ENCODE measurements at regions not wholly inside any gene's neighbourhood (a gene's known extent, or its start where the extent isn't known, plus 50 kb on each side); places are given as distances from the start of the nearest gene placed in this dataset.

GRCh38 chr1:166675213-166675612 is 164.1 kb upstream of the POGK start:
- TF ChIP-seq, protein P1, sequence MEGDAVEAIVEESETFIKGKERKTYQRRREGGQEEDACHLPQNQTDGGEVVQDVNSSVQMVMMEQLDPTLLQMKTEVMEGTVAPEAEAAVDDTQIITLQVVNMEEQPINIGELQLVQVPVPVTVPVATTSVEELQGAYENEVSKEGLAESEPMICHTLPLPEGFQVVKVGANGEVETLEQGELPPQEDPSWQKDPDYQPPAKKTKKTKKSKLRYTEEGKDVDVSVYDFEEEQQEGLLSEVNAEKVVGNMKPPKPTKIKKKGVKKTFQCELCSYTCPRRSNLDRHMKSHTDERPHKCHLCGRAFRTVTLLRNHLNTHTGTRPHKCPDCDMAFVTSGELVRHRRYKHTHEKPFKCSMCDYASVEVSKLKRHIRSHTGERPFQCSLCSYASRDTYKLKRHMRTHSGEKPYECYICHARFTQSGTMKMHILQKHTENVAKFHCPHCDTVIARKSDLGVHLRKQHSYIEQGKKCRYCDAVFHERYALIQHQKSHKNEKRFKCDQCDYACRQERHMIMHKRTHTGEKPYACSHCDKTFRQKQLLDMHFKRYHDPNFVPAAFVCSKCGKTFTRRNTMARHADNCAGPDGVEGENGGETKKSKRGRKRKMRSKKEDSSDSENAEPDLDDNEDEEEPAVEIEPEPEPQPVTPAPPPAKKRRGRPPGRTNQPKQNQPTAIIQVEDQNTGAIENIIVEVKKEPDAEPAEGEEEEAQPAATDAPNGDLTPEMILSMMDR (IDR thresholded peaks at IDR 0.05 in 2 of 3, conservative IDR thresholded peaks at IDR 0.05 in 1 of 3; ENCODE audit: borderline replicate concordance in 1 of 3, insufficient read depth in 1 of 3, low read depth in 2 of 3, low read length in 2 of 3) = no peak
- no peak for TF ChIP-seq EZH2 (IDR thresholded peaks at IDR 0.05)
- no peak for TF ChIP-seq MAX (IDR thresholded peaks at IDR 0.05)
- no peak for TF ChIP-seq SIN3A (IDR thresholded peaks at IDR 0.05; ENCODE audit: low read depth)
- no peak for TF ChIP-seq CEBPB (IDR thresholded peaks at IDR 0.05; ENCODE audit: low read depth)
- TF ChIP-seq POLR2A (IDR thresholded peaks at IDR 0.05; ENCODE audit: borderline replicate concordance, extremely low read depth, insufficient read depth, insufficient read length) = no peak
- TF ChIP-seq, protein P2, sequence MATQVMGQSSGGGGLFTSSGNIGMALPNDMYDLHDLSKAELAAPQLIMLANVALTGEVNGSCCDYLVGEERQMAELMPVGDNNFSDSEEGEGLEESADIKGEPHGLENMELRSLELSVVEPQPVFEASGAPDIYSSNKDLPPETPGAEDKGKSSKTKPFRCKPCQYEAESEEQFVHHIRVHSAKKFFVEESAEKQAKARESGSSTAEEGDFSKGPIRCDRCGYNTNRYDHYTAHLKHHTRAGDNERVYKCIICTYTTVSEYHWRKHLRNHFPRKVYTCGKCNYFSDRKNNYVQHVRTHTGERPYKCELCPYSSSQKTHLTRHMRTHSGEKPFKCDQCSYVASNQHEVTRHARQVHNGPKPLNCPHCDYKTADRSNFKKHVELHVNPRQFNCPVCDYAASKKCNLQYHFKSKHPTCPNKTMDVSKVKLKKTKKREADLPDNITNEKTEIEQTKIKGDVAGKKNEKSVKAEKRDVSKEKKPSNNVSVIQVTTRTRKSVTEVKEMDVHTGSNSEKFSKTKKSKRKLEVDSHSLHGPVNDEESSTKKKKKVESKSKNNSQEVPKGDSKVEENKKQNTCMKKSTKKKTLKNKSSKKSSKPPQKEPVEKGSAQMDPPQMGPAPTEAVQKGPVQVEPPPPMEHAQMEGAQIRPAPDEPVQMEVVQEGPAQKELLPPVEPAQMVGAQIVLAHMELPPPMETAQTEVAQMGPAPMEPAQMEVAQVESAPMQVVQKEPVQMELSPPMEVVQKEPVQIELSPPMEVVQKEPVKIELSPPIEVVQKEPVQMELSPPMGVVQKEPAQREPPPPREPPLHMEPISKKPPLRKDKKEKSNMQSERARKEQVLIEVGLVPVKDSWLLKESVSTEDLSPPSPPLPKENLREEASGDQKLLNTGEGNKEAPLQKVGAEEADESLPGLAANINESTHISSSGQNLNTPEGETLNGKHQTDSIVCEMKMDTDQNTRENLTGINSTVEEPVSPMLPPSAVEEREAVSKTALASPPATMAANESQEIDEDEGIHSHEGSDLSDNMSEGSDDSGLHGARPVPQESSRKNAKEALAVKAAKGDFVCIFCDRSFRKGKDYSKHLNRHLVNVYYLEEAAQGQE (IDR thresholded peaks at IDR 0.05; ENCODE audit: low read depth) = no peak
- TF ChIP-seq YY1 (IDR thresholded peaks at IDR 0.05; ENCODE audit: extremely low read depth, insufficient replicate concordance, low read depth, low read length) = no peak
